ENCODE measurements at regions not wholly inside any gene's neighbourhood (a gene's known extent, or its start where the extent isn't known, plus 50 kb on each side); places are given as distances from the start of the nearest gene placed in this dataset.

GRCh38 chr3:162437480-162437879 lies 940.9 kb downstream of the OTOL1 start:
- ATAC-seq (ENCODE audit: insufficient read depth, low FRiP score) (no peak), DNase-seq (no peak)
- Histone ChIP-seq H3K4me1 (ENCODE audit: control insufficient read depth in 5 of 5, insufficient read depth in 5 of 5, low read length in 5 of 5) (no peaks in the 10 kb centered on the region), H3K9me3 (ENCODE audit: control insufficient read depth in 4 of 4, insufficient read depth in 3 of 4, low read length in 3 of 4) (peaks cover 0 to 2% (median 1%) of the 10 kb centered on the region in 4 donors), H3K27me3 (ENCODE audit: control insufficient read depth in 3 of 3, insufficient read depth in 3 of 3, low read length in 2 of 3) (no peaks in the 10 kb centered on the region), H3K36me3 (ENCODE audit: control insufficient read depth in 4 of 4, insufficient read depth in 4 of 4, low read length in 4 of 4) (no peaks in the 10 kb centered on the region), H3K4me3 (no peak overlapping the region), H3K9ac (ENCODE audit: insufficient read depth in 1 of 2, low read length in 2 of 2) (no peak overlapping the region), H3K27ac (ENCODE audit: low read depth in 1 of 2, low read length in 1 of 2) (no peak overlapping the region)
- 78 to 81% methylated on average over 3 of the region's 3 CpGs for WGBS, 2 donors
- TF ChIP-seq CTCF (IDR thresholded peaks at IDR 0.05; ENCODE audit: control extremely low read depth, extremely low read depth) = no peak

GRCh38 chr3:162441716-162442115 lies 945.1 kb downstream of the OTOL1 start:
- no peak for TF ChIP-seq CTCF (IDR thresholded peaks at IDR 0.05; ENCODE audit: control extremely low read depth, extremely low read depth)
- no peak for DNase-seq
- Histone ChIP-seq H3K4me1 (ENCODE audit: control insufficient read depth in 5 of 5, insufficient read depth in 5 of 5, low read length in 5 of 5) (no peaks in the 10 kb centered on the region), H3K27ac (ENCODE audit: low read depth in 1 of 2, low read length in 1 of 2) (no peak overlapping the region), H3K9me3 (ENCODE audit: control insufficient read depth in 4 of 4, insufficient read depth in 3 of 4, low read length in 3 of 4) (peaks cover 0 to 2% (median 1%) of the 10 kb centered on the region in 4 donors), H3K9ac (ENCODE audit: insufficient read depth in 1 of 2, low read length in 2 of 2) (no peak overlapping the region), H3K27me3 (ENCODE audit: control insufficient read depth in 3 of 3, insufficient read depth in 3 of 3, low read length in 2 of 3) (no peaks in the 10 kb centered on the region), H3K4me3 (no peak overlapping the region), H3K36me3 (ENCODE audit: control insufficient read depth in 4 of 4, insufficient read depth in 4 of 4, low read length in 4 of 4) (no peaks in the 10 kb centered on the region)
- 0 to 34% methylated on average over 1 of the region's 1 CpG for WGBS, 2 donors
- ATAC-seq (ENCODE audit: insufficient read depth, low FRiP score) = no peak

GRCh38 chr3:162443376-162443775 lies 946.8 kb downstream of the OTOL1 start:
- Histone ChIP-seq H3K36me3 (ENCODE audit: control insufficient read depth in 4 of 4, insufficient read depth in 4 of 4, low read length in 4 of 4) (no peaks in the 10 kb centered on the region), H3K9me3 (ENCODE audit: control insufficient read depth in 4 of 4, insufficient read depth in 3 of 4, low read length in 3 of 4) (peaks cover 0 to 2% (median 1%) of the 10 kb centered on the region in 4 donors), H3K27me3 (ENCODE audit: control insufficient read depth in 3 of 3, insufficient read depth in 3 of 3, low read length in 2 of 3) (no peaks in the 10 kb centered on the region), H3K4me3 (no peak overlapping the region), H3K9ac (ENCODE audit: insufficient read depth in 1 of 2, low read length in 2 of 2) (no peak overlapping the region), H3K4me1 (ENCODE audit: control insufficient read depth in 5 of 5, insufficient read depth in 5 of 5, low read length in 5 of 5) (no peaks in the 10 kb centered on the region), H3K27ac (ENCODE audit: low read depth in 1 of 2, low read length in 1 of 2) (no peak overlapping the region)
- no peak for DNase-seq
- no peak for ATAC-seq (ENCODE audit: insufficient read depth, low FRiP score)
- TF ChIP-seq CTCF (IDR thresholded peaks at IDR 0.05; ENCODE audit: control extremely low read depth, extremely low read depth) = no peak

- 83 to 90% methylated on average over 2 of the region's 2 CpGs for WGBS, 2 donors
- Histone ChIP-seq H3K9me3 (ENCODE audit: control insufficient read depth in 4 of 4, insufficient read depth in 3 of 4, low read length in 3 of 4) (no peaks in the 10 kb centered on the region), H3K36me3 (ENCODE audit: control insufficient read depth in 4 of 4, insufficient read depth in 4 of 4, low read length in 4 of 4) (no peaks in the 10 kb centered on the region), H3K9ac (ENCODE audit: insufficient read depth in 1 of 2, low read length in 2 of 2) (no peak overlapping the region), H3K4me3 (no peak overlapping the region), H3K27ac (ENCODE audit: low read depth in 1 of 2, low read length in 1 of 2) (no peak overlapping the region), H3K27me3 (ENCODE audit: control insufficient read depth in 3 of 3, insufficient read depth in 3 of 3, low read length in 2 of 3) (no peaks in the 10 kb centered on the region), H3K4me1 (ENCODE audit: control insufficient read depth in 5 of 5, insufficient read depth in 5 of 5, low read length in 5 of 5) (no peaks in the 10 kb centered on the region)
- DNase-seq (no peak), ATAC-seq (ENCODE audit: insufficient read depth, low FRiP score) (no peak)
- TF ChIP-seq CTCF (IDR thresholded peaks at IDR 0.05; ENCODE audit: control extremely low read depth, extremely low read depth) = no peak
Observed at GRCh38 chr3:162468791-162469190, 972.2 kb downstream of the OTOL1 start.
